ENCODE measurements at regions not wholly inside any gene's neighbourhood (a gene's known extent, or its start where the extent isn't known, plus 50 kb on each side); places are given as distances from the start of the nearest gene placed in this dataset.

DNA sequence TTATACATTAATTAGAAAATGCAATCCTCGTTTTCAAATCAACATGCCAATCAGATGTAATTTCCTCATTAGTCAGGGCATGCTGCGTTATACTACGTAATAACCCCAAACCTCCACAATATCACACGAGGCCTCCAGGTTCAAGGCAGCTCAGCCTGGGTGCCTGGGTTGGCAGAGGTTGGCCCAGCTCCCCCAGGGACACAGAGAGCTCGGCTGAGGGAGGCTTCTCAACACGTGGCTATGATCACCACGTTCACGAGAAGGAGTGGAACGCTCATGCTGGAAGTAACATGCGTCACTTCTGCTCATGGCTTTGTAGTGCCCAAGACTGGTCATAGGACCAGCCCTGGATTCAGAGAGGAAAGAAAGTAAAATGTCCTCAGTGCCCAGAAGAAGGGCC lies 144.9 kb upstream of the SOX1 start:
- TF ChIP-seq, protein P1, sequence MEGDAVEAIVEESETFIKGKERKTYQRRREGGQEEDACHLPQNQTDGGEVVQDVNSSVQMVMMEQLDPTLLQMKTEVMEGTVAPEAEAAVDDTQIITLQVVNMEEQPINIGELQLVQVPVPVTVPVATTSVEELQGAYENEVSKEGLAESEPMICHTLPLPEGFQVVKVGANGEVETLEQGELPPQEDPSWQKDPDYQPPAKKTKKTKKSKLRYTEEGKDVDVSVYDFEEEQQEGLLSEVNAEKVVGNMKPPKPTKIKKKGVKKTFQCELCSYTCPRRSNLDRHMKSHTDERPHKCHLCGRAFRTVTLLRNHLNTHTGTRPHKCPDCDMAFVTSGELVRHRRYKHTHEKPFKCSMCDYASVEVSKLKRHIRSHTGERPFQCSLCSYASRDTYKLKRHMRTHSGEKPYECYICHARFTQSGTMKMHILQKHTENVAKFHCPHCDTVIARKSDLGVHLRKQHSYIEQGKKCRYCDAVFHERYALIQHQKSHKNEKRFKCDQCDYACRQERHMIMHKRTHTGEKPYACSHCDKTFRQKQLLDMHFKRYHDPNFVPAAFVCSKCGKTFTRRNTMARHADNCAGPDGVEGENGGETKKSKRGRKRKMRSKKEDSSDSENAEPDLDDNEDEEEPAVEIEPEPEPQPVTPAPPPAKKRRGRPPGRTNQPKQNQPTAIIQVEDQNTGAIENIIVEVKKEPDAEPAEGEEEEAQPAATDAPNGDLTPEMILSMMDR (IDR thresholded peaks at IDR 0.05) = no peak
- TF ChIP-seq POLR2A (IDR thresholded peaks at IDR 0.05) = no peak
